ENCODE measurements at regions not wholly inside any gene's neighbourhood (a gene's known extent, or its start where the extent isn't known, plus 50 kb on each side); places are given as distances from the start of the nearest gene placed in this dataset.

DNA sequence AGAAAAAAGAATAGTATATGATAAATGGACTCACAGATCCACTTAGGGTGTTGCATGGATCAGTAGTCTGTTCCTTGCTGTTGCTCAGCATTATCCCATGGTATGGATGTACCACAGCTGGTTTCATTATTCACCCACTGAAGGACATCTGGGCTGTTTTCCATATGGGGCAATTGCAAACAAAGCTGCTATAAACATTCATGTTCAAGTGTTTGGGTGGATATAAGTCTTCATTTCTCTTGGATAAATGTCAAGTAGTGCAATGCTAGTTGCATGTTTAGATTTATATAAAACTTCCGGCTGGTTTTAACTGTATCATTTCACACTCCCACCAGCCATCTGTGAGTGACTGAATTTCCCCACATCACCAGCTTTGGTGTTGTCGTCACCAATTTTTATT lies 137.7 kb downstream of the ASB7 start:
- no peak for TF ChIP-seq EZH2 (IDR thresholded peaks at IDR 0.05; ENCODE audit: borderline replicate concordance, low read depth, low read length, severe bottlenecking)
- TF ChIP-seq, protein P1, sequence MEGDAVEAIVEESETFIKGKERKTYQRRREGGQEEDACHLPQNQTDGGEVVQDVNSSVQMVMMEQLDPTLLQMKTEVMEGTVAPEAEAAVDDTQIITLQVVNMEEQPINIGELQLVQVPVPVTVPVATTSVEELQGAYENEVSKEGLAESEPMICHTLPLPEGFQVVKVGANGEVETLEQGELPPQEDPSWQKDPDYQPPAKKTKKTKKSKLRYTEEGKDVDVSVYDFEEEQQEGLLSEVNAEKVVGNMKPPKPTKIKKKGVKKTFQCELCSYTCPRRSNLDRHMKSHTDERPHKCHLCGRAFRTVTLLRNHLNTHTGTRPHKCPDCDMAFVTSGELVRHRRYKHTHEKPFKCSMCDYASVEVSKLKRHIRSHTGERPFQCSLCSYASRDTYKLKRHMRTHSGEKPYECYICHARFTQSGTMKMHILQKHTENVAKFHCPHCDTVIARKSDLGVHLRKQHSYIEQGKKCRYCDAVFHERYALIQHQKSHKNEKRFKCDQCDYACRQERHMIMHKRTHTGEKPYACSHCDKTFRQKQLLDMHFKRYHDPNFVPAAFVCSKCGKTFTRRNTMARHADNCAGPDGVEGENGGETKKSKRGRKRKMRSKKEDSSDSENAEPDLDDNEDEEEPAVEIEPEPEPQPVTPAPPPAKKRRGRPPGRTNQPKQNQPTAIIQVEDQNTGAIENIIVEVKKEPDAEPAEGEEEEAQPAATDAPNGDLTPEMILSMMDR (IDR thresholded peaks at IDR 0.05; ENCODE audit: borderline replicate concordance, extremely low read depth, low read length, poor library complexity, severe bottlenecking) = no peak
